Mesendoderm (in vitro differentiated cells): ENCODE measurements at regions not wholly inside any gene's neighbourhood (a gene's known extent, or its start where the extent isn't known, plus 50 kb on each side); places are given as distances from the start of the nearest gene placed in this dataset.

Source experiments
- DNase-seq: peaks from one replicate; pipeline ENCODE4 v3.0.0; 2013
- H2AK5ac ChIP-seq: 2 replicates; pipeline ENCODE4 v1.6.1; 2013; ENCODE audit warnings: low read length, inconsistent platforms
- H2BK120ac ChIP-seq: 2 replicates; pipeline ENCODE4 v1.6.1; 2013; ENCODE audit warnings: low read depth, mild to moderate bottlenecking, low read length, moderate library complexity, mixed read lengths
- H2BK15ac ChIP-seq: replicated peaks from 2 replicates; pipeline ENCODE4 v1.6.1; 2013; ENCODE audit warnings: low read depth, mild to moderate bottlenecking, moderate library complexity
- H2BK5ac ChIP-seq: 2 replicates; pipeline ENCODE4 v1.6.1; 2013; ENCODE audit warnings: low read length, inconsistent platforms
- H3K18ac ChIP-seq: 2 replicates; pipeline ENCODE4 v1.6.1; 2013; ENCODE audit warnings: mild to moderate bottlenecking, low read length, mixed read lengths
- H3K23ac ChIP-seq: one replicate; pipeline ENCODE4 v1.6.1; 2013; ENCODE audit warnings: low read length
- H3K27ac ChIP-seq: 2 replicates; pipeline ENCODE4 v1.5.1; 2013; ENCODE audit warnings: low read depth, mild to moderate bottlenecking, inconsistent platforms, low read length, moderate library complexity
- H3K27me3 ChIP-seq: 2 replicates; pipeline ENCODE4 v1.6.1; 2013; ENCODE audit warnings: low read length, control low read depth, mild to moderate bottlenecking, inconsistent platforms; ENCODE audit not compliant: insufficient read depth, poor library complexity
- H3K36me3 ChIP-seq: 2 replicates; pipeline ENCODE4 v1.6.1; 2013; ENCODE audit warnings: low read length, inconsistent platforms; ENCODE audit not compliant: control insufficient read depth, insufficient read depth
- H3K4ac ChIP-seq: one replicate; pipeline ENCODE4 v1.6.1; 2013; ENCODE audit warnings: low read depth, mild to moderate bottlenecking, low read length, moderate library complexity
- H3K4me1 ChIP-seq: 2 replicates; pipeline ENCODE4 v1.6.1; 2013; ENCODE audit warnings: low read depth, low read length, inconsistent platforms; ENCODE audit not compliant: control insufficient read depth
- H3K4me2 ChIP-seq: 2 replicates; pipeline ENCODE4 v1.6.1; 2013; ENCODE audit warnings: low read length
- H3K4me3 ChIP-seq: 2 replicates; pipeline ENCODE4 v1.5.1; 2013; ENCODE audit warnings: mild to moderate bottlenecking, low read length
- H3K56ac ChIP-seq: one replicate; pipeline ENCODE4 v1.6.1; 2013; ENCODE audit warnings: low read length
- H3K79me1 ChIP-seq: 2 replicates; pipeline ENCODE4 v1.6.1; 2013; ENCODE audit warnings: low read length, inconsistent platforms
- H3K79me2 ChIP-seq: 2 replicates; pipeline ENCODE4 v1.6.1; 2013; ENCODE audit warnings: mild to moderate bottlenecking, low read length; ENCODE audit not compliant: control insufficient read depth, insufficient read depth
- H3K9ac ChIP-seq: 2 replicates; pipeline ENCODE4 v1.6.1; 2013; ENCODE audit warnings: low read length, inconsistent platforms
- H4K5ac ChIP-seq: one replicate; pipeline ENCODE4 v1.6.1; 2013; ENCODE audit warnings: low read length
- H4K8ac ChIP-seq: one replicate; pipeline ENCODE4 v1.6.1; 2013; ENCODE audit warnings: low read depth, mild to moderate bottlenecking, control low read depth, low read length, moderate library complexity
- WGBS: extraction: QIAGEN DNeasy Blood & Tissue Kit; methylation state at CpG from one replicate; pipeline ENCODE4 v1.1.7; 2013; ENCODE audit warnings: low lambda C conversion rate, missing lambda C conversion rate; ENCODE audit not compliant: insufficient coverage; ENCODE audit errors: extremely low coverage; 5-methylcytosine and 5-hydroxymethylcytosine counted together

DNA sequence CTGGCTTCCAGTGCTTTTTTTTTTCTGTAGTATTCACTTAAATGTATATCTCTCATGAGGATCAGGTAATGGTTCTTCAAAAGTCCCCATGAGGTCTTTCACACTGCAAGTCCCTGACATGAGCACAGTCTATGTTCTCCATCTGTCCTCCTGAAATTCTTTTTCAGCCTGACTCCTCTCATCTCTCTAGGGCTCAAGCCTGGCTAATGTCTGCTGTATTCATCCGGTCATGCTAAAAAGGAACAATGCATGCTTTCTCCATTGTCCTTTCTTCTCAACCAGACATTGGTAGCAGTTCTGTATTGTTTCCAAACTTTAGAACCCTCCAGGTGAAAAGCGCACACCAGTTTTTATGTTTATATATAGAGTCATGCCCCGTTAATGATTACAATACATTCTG, 368.3 kb upstream of the OLFM3 start:
- H3K4me3 ChIP-seq: no peak overlapping the region
- H3K4ac ChIP-seq: no peak overlapping the region
- no peak overlapping the region for H4K8ac ChIP-seq
- no peak overlapping the region for H3K4me2 ChIP-seq
- no peak overlapping the region for H2BK120ac ChIP-seq
- H3K18ac ChIP-seq: no peak overlapping the region
- H2AK5ac ChIP-seq: no peak overlapping the region
- no peaks in the 10 kb centered on the region for H3K27me3 ChIP-seq
- H3K56ac ChIP-seq: no peak overlapping the region
- DNase-seq: no peak
- no peak overlapping the region for H4K5ac ChIP-seq
- no peaks in the 10 kb centered on the region for H3K79me1 ChIP-seq
- no peak overlapping the region for H3K27ac ChIP-seq
- no peaks in the 10 kb centered on the region for H3K79me2 ChIP-seq
- H3K9ac ChIP-seq: no peak overlapping the region
- WGBS: no CpG with 5 or more reads among the region's 3 CpGs
- no peak overlapping the region for H2BK15ac ChIP-seq
- no peak overlapping the region for H2BK5ac ChIP-seq
- no peaks in the 10 kb centered on the region for H3K4me1 ChIP-seq
- no peaks in the 10 kb centered on the region for H3K36me3 ChIP-seq
- H3K23ac ChIP-seq: no peak overlapping the region

DNA sequence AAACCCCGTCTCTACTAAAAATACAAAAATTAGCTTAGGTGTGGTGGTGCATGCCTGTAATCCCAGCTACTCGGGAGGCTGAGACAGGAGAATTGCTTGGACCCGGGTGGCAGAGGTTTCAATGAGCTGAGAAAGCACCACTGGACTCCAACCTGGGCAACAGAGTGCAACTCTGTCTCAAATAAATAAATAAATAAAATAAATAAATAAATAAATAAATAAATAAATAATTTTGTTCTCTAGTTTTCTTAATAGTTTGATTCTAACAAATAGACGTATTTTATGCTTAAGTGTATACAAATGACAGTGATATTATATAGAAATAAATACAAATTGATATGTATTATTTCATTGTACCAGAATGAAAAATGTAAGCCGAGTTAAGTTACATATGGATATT, 339.9 kb upstream of the OLFM3 start:
- H3K56ac ChIP-seq: no peak overlapping the region
- no peak overlapping the region for H2BK15ac ChIP-seq
- no peak overlapping the region for H3K27ac ChIP-seq
- no peak overlapping the region for H3K23ac ChIP-seq
- H3K79me1 ChIP-seq: no peaks in the 10 kb centered on the region
- no peak overlapping the region for H3K4me2 ChIP-seq
- no peak overlapping the region for H3K9ac ChIP-seq
- no peaks in the 10 kb centered on the region for H3K27me3 ChIP-seq
- H4K5ac ChIP-seq: no peak overlapping the region
- no peaks in the 10 kb centered on the region for H3K36me3 ChIP-seq
- no peak overlapping the region for H4K8ac ChIP-seq
- no peak overlapping the region for H3K4me3 ChIP-seq
- no peak overlapping the region for H2BK120ac ChIP-seq
- H3K4ac ChIP-seq: no peak overlapping the region
- WGBS: no CpG with 5 or more reads among the region's 5 CpGs
- no peak for DNase-seq
- no peak overlapping the region for H2AK5ac ChIP-seq
- no peak overlapping the region for H3K18ac ChIP-seq
- H3K79me2 ChIP-seq: no peaks in the 10 kb centered on the region
- H3K4me1 ChIP-seq: no peaks in the 10 kb centered on the region
- H2BK5ac ChIP-seq: no peak overlapping the region

DNA sequence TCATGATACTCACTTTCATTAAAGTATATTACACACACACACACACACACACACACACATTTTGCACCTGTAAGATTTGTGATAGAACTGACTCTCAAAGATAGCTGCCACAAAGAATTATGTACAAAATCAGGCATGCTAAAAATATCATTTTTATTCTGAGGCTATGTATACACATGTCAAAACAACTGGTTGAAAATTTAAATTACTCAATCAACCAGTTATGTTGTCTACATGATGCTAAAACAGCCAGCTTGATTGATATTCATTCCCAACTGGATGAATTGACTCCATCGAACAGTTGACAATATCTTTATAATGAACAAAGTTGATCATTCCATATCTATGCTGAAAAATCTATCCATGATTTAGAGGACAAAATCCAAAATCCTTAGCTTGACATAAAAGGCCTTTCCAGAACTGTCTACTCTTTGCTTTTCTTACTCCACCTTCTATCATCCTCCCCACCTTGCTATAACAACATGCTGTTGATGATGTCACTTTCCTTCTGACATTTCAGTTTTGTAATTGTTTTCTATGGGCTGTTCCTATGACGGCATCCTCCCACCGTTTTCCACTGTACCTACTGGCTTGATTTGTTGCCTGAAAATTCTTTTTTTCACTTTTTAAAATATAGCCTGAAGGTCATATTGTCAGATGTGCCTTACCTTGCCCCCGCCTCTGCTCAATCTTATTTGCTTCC, 321.5 kb upstream of the OLFM3 start:
- H3K79me2 ChIP-seq: no peaks in the 10 kb centered on the region
- no peak overlapping the region for H3K4me3 ChIP-seq
- no peak overlapping the region for H4K5ac ChIP-seq
- H3K27ac ChIP-seq: no peak overlapping the region
- no peak overlapping the region for H3K9ac ChIP-seq
- no peak overlapping the region for H4K8ac ChIP-seq
- WGBS: no CpG with 5 or more reads among the region's 4 CpGs
- H2BK120ac ChIP-seq: no peak overlapping the region
- DNase-seq: no peak
- H2BK15ac ChIP-seq: no peak overlapping the region
- H3K56ac ChIP-seq: no peak overlapping the region
- no peaks in the 10 kb centered on the region for H3K79me1 ChIP-seq
- no peaks in the 10 kb centered on the region for H3K27me3 ChIP-seq
- no peak overlapping the region for H3K23ac ChIP-seq
- H3K4me2 ChIP-seq: no peak overlapping the region
- no peaks in the 10 kb centered on the region for H3K36me3 ChIP-seq
- no peak overlapping the region for H2AK5ac ChIP-seq
- no peak overlapping the region for H3K4ac ChIP-seq
- H3K4me1 ChIP-seq: no peaks in the 10 kb centered on the region
- no peak overlapping the region for H2BK5ac ChIP-seq
- no peak overlapping the region for H3K18ac ChIP-seq

DNA sequence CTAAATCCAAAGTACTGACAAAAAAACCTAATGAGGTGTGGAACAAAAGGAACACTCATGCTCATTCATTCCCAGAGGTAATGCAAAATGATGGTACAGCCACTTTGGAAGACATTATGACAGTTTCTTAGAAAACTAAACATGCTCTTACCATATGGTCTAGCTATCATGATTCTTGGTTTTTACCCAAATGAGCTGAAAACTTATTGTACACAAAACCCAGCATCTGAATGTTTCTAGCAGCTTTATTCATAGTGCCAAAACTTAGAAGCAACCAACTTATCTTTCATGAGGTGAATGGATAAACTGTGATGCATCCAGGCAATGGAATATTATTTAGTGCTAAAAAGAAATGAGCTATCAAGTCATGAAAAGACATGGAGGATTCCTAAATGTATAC, 318.4 kb upstream of the OLFM3 start:
- Histone ChIP-seq H3K4me2 (no peak overlapping the region), H3K79me1 (no peaks in the 10 kb centered on the region), H3K9ac (no peak overlapping the region), H3K27me3 (no peaks in the 10 kb centered on the region), H3K23ac (no peak overlapping the region), H2AK5ac (no peak overlapping the region), H4K8ac (no peak overlapping the region), H3K4me1 (no peaks in the 10 kb centered on the region), H4K5ac (no peak overlapping the region), H3K56ac (no peak overlapping the region), H3K18ac (no peak overlapping the region), H2BK15ac (no peak overlapping the region), H2BK120ac (no peak overlapping the region), H3K4me3 (no peak overlapping the region), H3K27ac (no peak overlapping the region), H3K79me2 (no peaks in the 10 kb centered on the region), H3K36me3 (no peaks in the 10 kb centered on the region), H2BK5ac (no peak overlapping the region), H3K4ac (no peak overlapping the region)
- no peak for DNase-seq

DNA sequence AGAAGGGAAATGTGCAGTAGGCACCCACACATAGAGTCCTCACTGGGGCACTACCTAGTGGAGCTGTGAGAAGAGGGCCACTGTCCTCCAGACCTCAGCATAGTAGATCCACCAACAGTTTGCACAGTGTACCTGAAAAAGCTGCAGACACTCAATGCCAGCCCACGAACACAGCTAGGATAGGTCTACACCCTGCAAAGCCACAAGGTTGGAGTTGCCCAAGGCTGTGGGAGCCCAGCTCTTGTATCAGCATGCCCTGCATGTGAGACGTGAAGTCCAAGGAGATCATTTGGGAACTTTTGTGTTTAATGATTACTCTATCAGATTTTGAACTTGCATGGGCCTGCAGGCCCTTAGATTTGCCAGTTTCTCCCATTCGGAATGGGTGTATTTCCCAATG, 299.4 kb upstream of the OLFM3 start:
- Histone ChIP-seq H2BK15ac (no peak overlapping the region), H4K8ac (no peak overlapping the region), H3K27me3 (no peaks in the 10 kb centered on the region), H3K23ac (no peak overlapping the region), H3K4me3 (no peak overlapping the region), H2AK5ac (no peak overlapping the region), H2BK120ac (no peak overlapping the region), H2BK5ac (no peak overlapping the region), H3K9ac (no peak overlapping the region), H3K18ac (no peak overlapping the region), H3K4me2 (no peak overlapping the region), H3K4me1 (no peaks in the 10 kb centered on the region), H3K79me2 (no peaks in the 10 kb centered on the region), H3K79me1 (no peaks in the 10 kb centered on the region), H3K27ac (no peak overlapping the region), H4K5ac (no peak overlapping the region), H3K36me3 (no peaks in the 10 kb centered on the region), H3K4ac (no peak overlapping the region), H3K56ac (no peak overlapping the region)
- DNase-seq: no peak
- WGBS: no CpG with 5 or more reads among the region's 3 CpGs

DNA sequence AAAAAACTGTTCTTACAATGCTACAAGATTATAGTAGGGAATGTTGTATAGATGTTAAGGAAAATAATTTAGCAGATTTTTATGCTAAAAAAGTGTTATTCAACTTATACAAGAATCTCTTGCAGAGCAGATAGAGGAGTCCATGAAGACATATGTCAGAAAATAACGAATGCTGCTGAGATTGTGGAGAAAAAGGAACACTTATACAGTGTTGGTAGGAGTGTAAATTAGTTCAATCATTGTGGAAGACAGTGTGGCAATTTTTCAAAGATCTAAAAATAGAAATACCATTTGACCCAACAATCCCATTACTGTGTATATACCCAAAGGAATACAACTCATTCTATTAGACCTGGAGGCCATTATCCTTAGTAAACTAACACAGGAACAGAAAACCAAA, 286.2 kb upstream of the OLFM3 start:
- WGBS: no CpG with 5 or more reads among the region's 1 CpG
- Histone ChIP-seq H2BK120ac (no peak overlapping the region), H3K56ac (no peak overlapping the region), H4K5ac (no peak overlapping the region), H3K9ac (no peak overlapping the region), H3K79me1 (no peaks in the 10 kb centered on the region), H2BK15ac (no peak overlapping the region), H3K79me2 (no peaks in the 10 kb centered on the region), H3K18ac (no peak overlapping the region), H3K4me1 (no peaks in the 10 kb centered on the region), H3K27me3 (no peaks in the 10 kb centered on the region), H2BK5ac (no peak overlapping the region), H3K4me2 (no peak overlapping the region), H3K4me3 (no peak overlapping the region), H3K4ac (no peak overlapping the region), H4K8ac (no peak overlapping the region), H3K23ac (no peak overlapping the region), H2AK5ac (no peak overlapping the region), H3K27ac (no peak overlapping the region), H3K36me3 (no peaks in the 10 kb centered on the region)
- no peak for DNase-seq
